ENCODE measurements at regions not wholly inside any gene's neighbourhood (a gene's known extent, or its start where the extent isn't known, plus 50 kb on each side); places are given as distances from the start of the nearest gene placed in this dataset.

DNA sequence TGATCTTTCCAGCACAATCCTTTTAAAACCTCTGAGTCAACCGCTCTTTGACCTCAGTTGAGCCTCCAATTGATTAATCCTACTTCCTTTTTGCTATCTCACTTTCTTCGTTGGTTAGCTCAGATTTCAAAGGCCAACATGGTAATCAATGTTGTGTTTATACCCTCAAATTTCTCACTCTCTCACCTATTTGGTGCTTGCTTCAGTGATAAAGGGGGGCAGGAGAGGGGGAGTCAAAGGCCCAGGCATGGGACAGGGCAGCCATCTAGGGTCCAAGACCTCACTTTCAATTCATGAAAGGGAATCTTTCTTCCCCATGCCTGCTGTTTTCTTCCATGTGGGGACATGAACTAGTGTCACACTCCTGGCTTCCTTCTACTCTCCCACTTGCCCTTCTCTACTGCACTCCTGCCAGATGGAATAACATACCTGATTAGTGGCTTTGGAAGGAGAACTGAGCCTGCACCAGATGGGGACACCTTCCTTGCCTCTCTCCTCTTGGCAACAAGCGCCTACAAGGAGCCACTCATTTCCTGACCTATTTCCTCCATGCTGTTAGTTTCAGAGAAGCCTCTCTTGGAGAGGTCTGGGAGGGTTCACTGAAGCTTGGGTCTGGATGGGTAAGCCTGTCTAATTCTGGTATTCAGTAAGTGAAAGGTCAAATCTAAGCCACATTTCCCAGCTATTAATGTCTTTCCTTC, 73.3 kb upstream of the ARHGAP29 start:
- TF ChIP-seq POLR2A (IDR thresholded peaks at IDR 0.05; ENCODE audit: low read length) (no peak), GATA1 (IDR thresholded peaks at IDR 0.05; ENCODE audit: low read depth, low read length) (no peak)

All from erythroblast (primary cell).